Prostate gland (tissue), 2 donors: ENCODE measurements at regions not wholly inside any gene's neighbourhood (a gene's known extent, or its start where the extent isn't known, plus 50 kb on each side); places are given as distances from the start of the nearest gene placed in this dataset.

Experiments
- POLR2A ChIP-seq: fragments of 450-650 bp; IDR thresholded peaks from one replicate; pipeline ENCODE4 v1.6.1; 2016; ENCODE audit warnings: antibody characterized with exemption, mild to moderate bottlenecking
- POLR2AphosphoS5 ChIP-seq: sonication (generic); formaldehyde crosslinking; IDR thresholded peaks from one replicate; pipeline ENCODE4 v1.6.1; 2017; ENCODE audit warnings: antibody characterized with exemption
- TF ChIP-seq, protein P1 (sequence below), 4 experiments: fragments of 200-600 bp in 2 of 4; fragments of 450-650 bp in 2 of 4; sonication (generic) in 2 of 4; IDR thresholded peaks; 1 replicate in 3 of 4; 2 replicates in 1 of 4; pipeline ENCODE4 v1.5.1; 2016 to 2019; ENCODE audit warnings: antibody characterized with exemption in 4 of 4, mild to moderate bottlenecking in 2 of 4, moderate library complexity in 2 of 4

GRCh38 chr14:22500954-22501726 lies 87.9 kb downstream of the DAD1 start:
- TF ChIP-seq, protein P1, sequence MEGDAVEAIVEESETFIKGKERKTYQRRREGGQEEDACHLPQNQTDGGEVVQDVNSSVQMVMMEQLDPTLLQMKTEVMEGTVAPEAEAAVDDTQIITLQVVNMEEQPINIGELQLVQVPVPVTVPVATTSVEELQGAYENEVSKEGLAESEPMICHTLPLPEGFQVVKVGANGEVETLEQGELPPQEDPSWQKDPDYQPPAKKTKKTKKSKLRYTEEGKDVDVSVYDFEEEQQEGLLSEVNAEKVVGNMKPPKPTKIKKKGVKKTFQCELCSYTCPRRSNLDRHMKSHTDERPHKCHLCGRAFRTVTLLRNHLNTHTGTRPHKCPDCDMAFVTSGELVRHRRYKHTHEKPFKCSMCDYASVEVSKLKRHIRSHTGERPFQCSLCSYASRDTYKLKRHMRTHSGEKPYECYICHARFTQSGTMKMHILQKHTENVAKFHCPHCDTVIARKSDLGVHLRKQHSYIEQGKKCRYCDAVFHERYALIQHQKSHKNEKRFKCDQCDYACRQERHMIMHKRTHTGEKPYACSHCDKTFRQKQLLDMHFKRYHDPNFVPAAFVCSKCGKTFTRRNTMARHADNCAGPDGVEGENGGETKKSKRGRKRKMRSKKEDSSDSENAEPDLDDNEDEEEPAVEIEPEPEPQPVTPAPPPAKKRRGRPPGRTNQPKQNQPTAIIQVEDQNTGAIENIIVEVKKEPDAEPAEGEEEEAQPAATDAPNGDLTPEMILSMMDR (IDR thresholded peaks at IDR 0.05), result no peak
- no peak for TF ChIP-seq POLR2AphosphoS5
- TF ChIP-seq POLR2A, result no peak
